GM12864 (cell line): ENCODE measurements at regions not wholly inside any gene's neighbourhood (a gene's known extent, or its start where the extent isn't known, plus 50 kb on each side); places are given as distances from the start of the nearest gene placed in this dataset.

Experiments used
- DNase-seq: peaks from one replicate; pipeline ENCODE4 v3.0.0-alpha.2; 2011; ENCODE audit warnings: low read depth
- H3K4me3 ChIP-seq: 2 replicates; pipeline ENCODE4 v1.5.1; 2011; ENCODE audit warnings: mild to moderate bottlenecking, low read depth, low read length, control low read depth
- TF ChIP-seq, protein P1 (sequence below): IDR thresholded peaks from 2 replicates; pipeline ENCODE4 v1.5.1; 2011; ENCODE audit warnings: low read depth, mild to moderate bottlenecking, moderate library complexity, low read length, control low read depth, inconsistent platforms; ENCODE audit errors: missing control alignments

DNA sequence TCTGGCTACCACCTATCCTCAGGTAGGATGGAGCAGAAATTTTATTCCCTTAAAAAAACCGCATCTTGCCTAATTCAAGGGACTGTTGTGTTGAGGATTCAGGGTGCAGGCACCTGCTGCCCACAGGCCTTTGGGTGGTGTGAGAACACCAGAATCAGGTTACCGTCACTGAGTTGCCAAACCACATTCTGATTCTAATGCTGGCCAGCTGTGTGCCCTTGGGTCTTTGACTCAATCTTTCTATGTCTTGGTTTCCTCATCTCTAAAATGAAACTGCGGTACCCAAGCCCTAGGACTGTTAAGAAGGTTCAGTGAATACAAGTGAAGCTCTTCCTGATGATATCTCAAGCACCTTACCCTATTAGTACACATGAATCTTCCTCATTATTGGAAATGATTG lies 827.3 kb downstream of the DHX35 start:
- no peak overlapping the region for H3K4me3 ChIP-seq
- DNase-seq = no peak
- TF ChIP-seq, protein P1, sequence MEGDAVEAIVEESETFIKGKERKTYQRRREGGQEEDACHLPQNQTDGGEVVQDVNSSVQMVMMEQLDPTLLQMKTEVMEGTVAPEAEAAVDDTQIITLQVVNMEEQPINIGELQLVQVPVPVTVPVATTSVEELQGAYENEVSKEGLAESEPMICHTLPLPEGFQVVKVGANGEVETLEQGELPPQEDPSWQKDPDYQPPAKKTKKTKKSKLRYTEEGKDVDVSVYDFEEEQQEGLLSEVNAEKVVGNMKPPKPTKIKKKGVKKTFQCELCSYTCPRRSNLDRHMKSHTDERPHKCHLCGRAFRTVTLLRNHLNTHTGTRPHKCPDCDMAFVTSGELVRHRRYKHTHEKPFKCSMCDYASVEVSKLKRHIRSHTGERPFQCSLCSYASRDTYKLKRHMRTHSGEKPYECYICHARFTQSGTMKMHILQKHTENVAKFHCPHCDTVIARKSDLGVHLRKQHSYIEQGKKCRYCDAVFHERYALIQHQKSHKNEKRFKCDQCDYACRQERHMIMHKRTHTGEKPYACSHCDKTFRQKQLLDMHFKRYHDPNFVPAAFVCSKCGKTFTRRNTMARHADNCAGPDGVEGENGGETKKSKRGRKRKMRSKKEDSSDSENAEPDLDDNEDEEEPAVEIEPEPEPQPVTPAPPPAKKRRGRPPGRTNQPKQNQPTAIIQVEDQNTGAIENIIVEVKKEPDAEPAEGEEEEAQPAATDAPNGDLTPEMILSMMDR = no peak

DNA sequence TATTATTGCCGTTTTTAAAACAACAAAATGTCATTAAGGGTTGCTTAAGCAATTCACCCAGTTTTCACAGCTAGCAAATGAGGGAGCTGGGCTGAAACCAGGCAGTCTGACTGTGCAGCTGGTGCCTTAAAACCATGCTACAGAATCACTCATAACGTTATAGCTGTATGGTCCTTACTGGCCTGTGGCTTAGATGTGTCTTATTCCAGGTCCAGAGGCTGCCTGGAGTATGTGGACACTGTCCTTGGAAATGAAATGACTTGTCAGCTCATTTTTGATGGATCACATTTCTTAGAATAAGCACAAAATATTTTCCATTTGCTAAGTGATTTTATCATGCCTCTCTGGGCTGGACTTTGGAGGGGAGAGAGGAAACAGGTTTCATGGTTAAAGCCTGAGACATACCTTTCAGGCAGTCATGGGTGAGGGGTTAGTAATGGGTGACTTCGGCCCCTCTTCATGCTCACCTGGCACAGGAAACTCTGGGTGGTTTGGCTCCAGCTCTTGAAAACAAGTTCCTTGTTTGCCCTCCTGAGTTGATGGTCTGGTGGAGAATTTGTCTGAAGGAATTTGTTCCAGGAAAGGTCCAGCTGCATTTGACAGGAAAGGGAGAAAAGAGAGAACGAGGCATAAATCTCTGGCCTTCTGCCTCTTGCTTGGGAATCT lies 823.2 kb downstream of the DHX35 start:
- H3K4me3 ChIP-seq = no peak overlapping the region
- no peak for DNase-seq
- TF ChIP-seq, protein P1 = no peak

DNA sequence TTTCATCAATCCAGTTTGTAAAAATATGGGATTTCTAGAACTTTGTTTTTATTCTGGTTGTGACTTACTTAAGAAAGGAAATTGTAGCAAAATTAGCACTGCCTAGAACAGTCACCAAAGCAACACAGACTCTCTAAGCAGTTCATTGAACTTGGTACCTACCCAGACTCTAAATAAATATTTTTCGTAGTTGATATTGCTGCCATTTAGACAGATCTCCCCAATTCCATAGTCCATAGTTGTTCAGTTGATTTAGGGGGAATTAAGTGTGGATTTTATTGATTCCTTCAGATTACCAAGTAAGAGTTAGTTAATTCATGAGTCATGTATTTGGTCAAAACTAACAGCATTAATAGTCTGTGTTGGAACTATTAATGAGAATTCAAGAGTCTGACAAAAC lies 822.5 kb downstream of the DHX35 start:
- no peak overlapping the region for H3K4me3 ChIP-seq
- DNase-seq = no peak
- TF ChIP-seq, protein P1 = no peak

DNA sequence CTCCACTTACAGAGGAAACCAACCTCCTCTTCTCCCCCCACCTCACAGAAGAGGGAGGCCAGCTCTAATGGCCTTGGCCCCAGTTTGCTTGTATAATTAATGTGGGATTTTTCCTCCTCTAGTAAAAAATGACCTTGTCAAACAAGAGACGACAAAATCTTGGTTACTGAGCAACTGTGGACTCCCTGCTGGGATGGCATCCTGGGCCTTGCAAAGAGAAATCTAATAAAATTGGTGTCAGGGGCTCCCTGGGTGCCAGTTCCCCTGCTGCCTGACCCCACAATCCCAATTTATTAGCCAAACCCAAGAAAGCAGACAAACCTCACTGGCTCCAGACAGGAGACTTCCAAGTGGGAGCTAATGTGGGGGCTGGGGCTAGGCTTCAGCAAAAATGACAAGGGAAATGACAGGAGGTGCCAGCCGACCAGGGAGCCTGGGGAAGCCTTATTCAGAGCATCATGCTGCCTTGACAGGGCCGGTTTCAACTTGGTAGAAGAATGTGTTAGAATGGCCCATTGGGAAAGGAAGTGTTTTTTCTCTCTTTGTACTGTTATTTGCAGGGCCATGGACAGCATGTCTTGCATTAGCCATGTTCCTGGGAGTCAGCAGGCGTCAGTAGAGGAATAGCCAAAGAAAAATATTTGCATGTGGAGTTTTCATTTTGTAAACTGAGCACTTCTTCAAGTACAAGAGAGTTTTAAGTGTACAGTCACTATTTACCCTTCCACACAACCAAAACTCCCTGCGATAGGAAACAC lies 816.9 kb downstream of the DHX35 start:
- H3K4me3 ChIP-seq = no peak overlapping the region
- DNase-seq = no peak
- TF ChIP-seq, protein P1 = no peak

DNA sequence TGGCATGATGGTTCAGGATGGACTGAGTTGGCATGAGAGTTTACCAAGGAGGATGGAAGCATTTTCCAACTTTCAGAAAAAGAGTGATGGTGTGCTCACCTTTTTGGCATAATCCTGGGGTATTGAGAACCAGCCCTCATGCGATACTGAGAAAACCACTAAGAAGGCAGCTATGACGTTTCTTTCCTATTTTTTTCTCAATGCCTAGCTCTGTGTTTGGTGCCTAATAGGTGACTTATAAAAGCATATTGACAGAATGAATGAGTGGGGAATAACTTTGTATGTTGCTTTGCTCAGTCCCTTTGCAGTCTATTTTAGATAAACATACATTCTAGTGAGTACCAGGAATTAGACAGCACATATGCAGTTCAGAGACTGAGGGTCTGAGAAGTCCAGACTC lies 816.3 kb downstream of the DHX35 start:
- no peak overlapping the region for H3K4me3 ChIP-seq
- TF ChIP-seq, protein P1 = no peak
- DNase-seq = no peak

DNA sequence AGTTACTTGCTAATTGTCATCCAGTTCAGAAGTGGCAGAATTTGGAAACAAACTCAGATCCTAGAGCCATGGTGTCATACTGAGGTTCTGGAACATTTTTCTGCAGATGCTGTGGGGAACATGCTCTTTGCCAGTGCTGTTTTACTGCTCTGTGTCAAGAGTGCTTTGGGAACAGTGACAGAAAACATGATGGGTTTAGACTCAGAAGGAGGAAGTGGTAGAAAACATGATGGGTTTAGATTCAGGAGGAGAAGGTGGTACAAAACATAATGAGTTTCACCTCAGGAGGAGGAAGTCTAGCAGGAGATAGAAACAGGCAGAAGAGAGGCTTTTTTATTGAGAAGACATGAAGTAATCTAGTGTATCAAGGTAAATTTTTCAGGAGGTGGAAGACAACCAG lies 815.5 kb downstream of the DHX35 start:
- TF ChIP-seq, protein P1 = no peak
- H3K4me3 ChIP-seq = no peak overlapping the region
- no peak for DNase-seq
